ENCODE measurements at regions not wholly inside any gene's neighbourhood (a gene's known extent, or its start where the extent isn't known, plus 50 kb on each side); places are given as distances from the start of the nearest gene placed in this dataset.

GRCh38 chr16:87002717-87003413 is 314.3 kb downstream of the C16orf95 start:
- H3K27me3 ChIP-seq (ENCODE audit: control insufficient read depth, insufficient read depth, low read length), result no peaks in the 10 kb centered on the region
- no peak overlapping the region for H3K4me3 Mint-ChIP-seq
- no peak for TF ChIP-seq CTCF (IDR thresholded peaks at IDR 0.05)
- peaks cover 0 to 2% of the 10 kb centered on the region in 2 donors for H3K9me3 Mint-ChIP-seq
- peaks cover 16 to 23% of the 10 kb centered on the region in 2 donors for H3K27me3 Mint-ChIP-seq (ENCODE audit: low read depth in 2 of 2)
- no peak overlapping the region for H3K4me3 ChIP-seq (ENCODE audit: low read length)
- no peak overlapping the region for H3K27ac Mint-ChIP-seq
- no peaks in the 10 kb centered on the region for H3K9me3 ChIP-seq (ENCODE audit: control insufficient read depth, insufficient read depth, low read length)
- no peak for DNase-seq
- intact Hi-C loops (cut with micrococcal nuclease), result no loop called here
- H3K36me3 Mint-ChIP-seq, result no peaks in the 10 kb centered on the region
- no peak overlapping the region for H3K27ac ChIP-seq (ENCODE audit: low read length)
- no peaks in the 10 kb centered on the region for H3K4me1 ChIP-seq (ENCODE audit: control insufficient read depth, insufficient read depth, low read length)
- H3K36me3 ChIP-seq (ENCODE audit: control insufficient read depth, insufficient read depth, low read length), result no peaks in the 10 kb centered on the region
- ATAC-seq, result no peak
- no peaks in the 10 kb centered on the region for H3K4me1 Mint-ChIP-seq

GRCh38 chr16:87003414-87003755 is 313.8 kb downstream of the C16orf95 start:
- Histone ChIP-seq H3K4me3 (ENCODE audit: low read length) (no peak overlapping the region), H3K9me3 (ENCODE audit: control insufficient read depth, insufficient read depth, low read length) (no peaks in the 10 kb centered on the region), H3K27me3 (ENCODE audit: control insufficient read depth, insufficient read depth, low read length) (no peaks in the 10 kb centered on the region), H3K4me1 (ENCODE audit: control insufficient read depth, insufficient read depth, low read length) (no peaks in the 10 kb centered on the region), H3K27ac (ENCODE audit: low read length) (no peak overlapping the region), H3K36me3 (ENCODE audit: control insufficient read depth, insufficient read depth, low read length) (no peaks in the 10 kb centered on the region)
- TF ChIP-seq CTCF (IDR thresholded peaks at IDR 0.05), result no peak
- ATAC-seq, result no peak
- no peaks in the 10 kb centered on the region for H3K4me1 Mint-ChIP-seq
- H3K27me3 Mint-ChIP-seq (ENCODE audit: low read depth in 2 of 2), result peaks cover 16 to 22% of the 10 kb centered on the region in 2 donors
- intact Hi-C loops (cut with micrococcal nuclease), result no loop called here
- DNase-seq, result no peak
- no peak overlapping the region for H3K4me3 Mint-ChIP-seq
- H3K36me3 Mint-ChIP-seq, result no peaks in the 10 kb centered on the region
- H3K9me3 Mint-ChIP-seq, result peaks cover 0 to 2% of the 10 kb centered on the region in 2 donors
- no peak overlapping the region for H3K27ac Mint-ChIP-seq
- whole genome bisulfite sequencing (ENCODE audit: insufficient coverage), result 100% methylated on average over 1 of the region's 2 CpGs

- TF ChIP-seq CTCF (IDR thresholded peaks at IDR 0.05), result no peak
- no peaks in the 10 kb centered on the region for H3K4me1 Mint-ChIP-seq
- no peaks in the 10 kb centered on the region for H3K36me3 Mint-ChIP-seq
- no peak for ATAC-seq
- H3K9me3 Mint-ChIP-seq, result no peaks in the 10 kb centered on the region
- no peak overlapping the region for H3K27ac Mint-ChIP-seq
- Histone ChIP-seq H3K4me1 (ENCODE audit: control insufficient read depth, insufficient read depth, low read length) (no peaks in the 10 kb centered on the region), H3K27me3 (ENCODE audit: control insufficient read depth, insufficient read depth, low read length) (no peaks in the 10 kb centered on the region), H3K27ac (ENCODE audit: low read length) (no peak overlapping the region), H3K4me3 (ENCODE audit: low read length) (no peak overlapping the region), H3K9me3 (ENCODE audit: control insufficient read depth, insufficient read depth, low read length) (peaks cover 3% of the 10 kb centered on the region), H3K36me3 (ENCODE audit: control insufficient read depth, insufficient read depth, low read length) (no peaks in the 10 kb centered on the region)
- DNase-seq, result no peak
- intact Hi-C loops (cut with micrococcal nuclease), result no loop called here
- H3K27me3 Mint-ChIP-seq (ENCODE audit: low read depth in 2 of 2), result peaks cover 0 to 3% of the 10 kb centered on the region in 2 donors
- WGBS (ENCODE audit: insufficient coverage), result 78% methylated on average over 6 of the region's 6 CpGs
- H3K4me3 Mint-ChIP-seq, result no peak overlapping the region
Observed at GRCh38 chr16:87006021-87006420, 311.2 kb downstream of the C16orf95 start.

All from natural killer cell (primary cell).